SK-N-SH (cell line): ENCODE measurements at regions not wholly inside any gene's neighbourhood (a gene's known extent, or its start where the extent isn't known, plus 50 kb on each side); places are given as distances from the start of the nearest gene placed in this dataset.

ENCODE experiments used
- CTCF ChIA-PET: fragments of 300-600, 350-600 bp; formaldehyde crosslinking; extraction: SDS; loops from one replicate; lab custom pipeline; 2021; lab: Yijun Ruan, JAX
- POLR2A ChIA-PET: fragments of 350-600 bp; sonication (Branson Sonifier 250); formaldehyde crosslinking; extraction: SDS; loops from one replicate; lab custom pipeline; 2020; ENCODE audit warnings: antibody characterized with exemption, inconsistent platforms; lab: Yijun Ruan, JAX
- DNase-seq: peaks from one replicate; pipeline ENCODE4 v3.0.0; 2012
- H2AFZ ChIP-seq: fragments of 200-600 bp; sonication (generic); 2 replicates; pipeline ENCODE4 v1.8.1; 2016; ENCODE audit warnings: antibody characterized with exemption, mild to moderate bottlenecking, low read depth
- H3F3A ChIP-seq: fragments of 200-600 bp; sonication (generic); replicated peaks from 2 replicates; pipeline ENCODE3; 2016; ENCODE audit warnings: antibody characterized with exemption, mild to moderate bottlenecking; ENCODE audit not compliant: insufficient read depth
- H3K27ac ChIP-seq, 2 experiments: fragments of 200-500 bp in 1 of 2; fragments of 200-600 bp in 1 of 2; sonication (Bioruptor generic) in 1 of 2; sonication (generic), shearing (Covaris generic) in 1 of 2; 2 replicates each; pipeline versions ENCODE4 v1.5.1 to v1.6.1; 2014 to 2016; ENCODE audit warnings: low read depth in 2 of 2, inconsistent platforms in 1 of 2, low read length in 1 of 2, mild to moderate bottlenecking in 1 of 2, mixed read lengths in 1 of 2
- H3K27me3 ChIP-seq: fragments of 200-600 bp; sonication (generic), shearing (Covaris generic); 2 replicates; pipeline ENCODE4 v1.6.1; 2016; ENCODE audit warnings: mixed run types; ENCODE audit not compliant: insufficient read depth
- H3K36me3 ChIP-seq, 2 experiments: fragments of 200-500 bp in 1 of 2; fragments of 200-600 bp in 1 of 2; sonication (Bioruptor generic) in 1 of 2; sonication (generic) in 1 of 2; replicated peaks in 1 of 2; 2 replicates each; pipeline versions ENCODE3 to v1.5.1; 2014 to 2016; ENCODE audit warnings: low read length in 1 of 2, mild to moderate bottlenecking in 1 of 2; ENCODE audit not compliant: insufficient read depth in 2 of 2, control insufficient read depth in 1 of 2
- H3K4me1 ChIP-seq, 2 experiments: fragments of 200-500 bp in 1 of 2; fragments of 200-600 bp in 1 of 2; sonication (Bioruptor generic) in 1 of 2; sonication (generic), shearing (Covaris generic) in 1 of 2; 2 replicates each; pipeline versions ENCODE4 v1.5.1 to v1.6.1; 2014 to 2016; ENCODE audit warnings: low read depth in 1 of 2, low read length in 1 of 2, mixed run types in 1 of 2; ENCODE audit not compliant: insufficient read depth in 2 of 2, control insufficient read depth in 1 of 2
- H3K4me2 ChIP-seq: fragments of 200-600 bp; sonication (generic), shearing (Covaris generic); 2 replicates; pipeline ENCODE4 v1.6.1; 2017; ENCODE audit warnings: mixed run types
- H3K4me3 ChIP-seq, 2 experiments: fragments of 200-500 bp in 1 of 2; fragments of 200-600 bp in 1 of 2; sonication (Bioruptor generic) in 1 of 2; sonication (generic), shearing (Covaris generic) in 1 of 2; 2 replicates each; pipeline versions ENCODE4 v1.5.1 to v1.8.1; 2014 to 2016; ENCODE audit warnings: low read depth in 2 of 2, inconsistent platforms in 1 of 2, low read length in 1 of 2, mild to moderate bottlenecking in 1 of 2, mixed read lengths in 1 of 2, moderate library complexity in 1 of 2
- H3K79me2 ChIP-seq: fragments of 200-600 bp; sonication (generic); 2 replicates; pipeline ENCODE4 v1.8.1; 2017; ENCODE audit warnings: mild to moderate bottlenecking; ENCODE audit not compliant: insufficient read depth
- H3K9ac ChIP-seq: fragments of 200-600 bp; sonication (generic); 2 replicates; pipeline ENCODE4 v1.6.1; 2017; ENCODE audit warnings: mixed run types
- H3K9me2 ChIP-seq: fragments of 200-600 bp; sonication (generic); 2 replicates; pipeline ENCODE4 v1.6.1; 2017; ENCODE audit warnings: mixed run types
- H3K9me3 ChIP-seq: fragments of 200-600 bp; sonication (generic); 2 replicates; pipeline ENCODE4 v1.6.1; 2017; ENCODE audit warnings: mixed run types, mild to moderate bottlenecking, moderate library complexity
- H4K20me1 ChIP-seq: fragments of 200-600 bp; sonication (generic); 2 replicates; pipeline ENCODE4 v1.6.1; 2017; ENCODE audit warnings: mild to moderate bottlenecking, mixed run types; ENCODE audit not compliant: insufficient read depth
- ELF1 ChIP-seq: IDR thresholded peaks from 2 replicates; pipeline ENCODE4 v1.4.0; 2012
- FOSL2 ChIP-seq: IDR thresholded peaks from 2 replicates; pipeline ENCODE4 v1.4.0; 2012; ENCODE audit warnings: low read depth, mild to moderate bottlenecking, moderate library complexity, borderline replicate concordance
- IRF3 ChIP-seq: fragments of 150-350 bp; IDR thresholded peaks from 2 replicates; pipeline ENCODE4 v1.6.1; 2016; ENCODE audit warnings: mild to moderate bottlenecking, low read depth, low read length
- MAX ChIP-seq: IDR thresholded peaks from 2 replicates; pipeline ENCODE4 v1.4.0; 2012; ENCODE audit warnings: low read depth
- MEF2A ChIP-seq: IDR thresholded peaks from 2 replicates; pipeline ENCODE4 v1.4.0; 2012; ENCODE audit warnings: low read depth, borderline replicate concordance
- NRF1 ChIP-seq: IDR thresholded peaks from 2 replicates; pipeline ENCODE4 v1.6.1; 2012; ENCODE audit warnings: low read depth, mild to moderate bottlenecking, low read length
- RAD21 ChIP-seq: IDR thresholded peaks from 2 replicates; pipeline ENCODE4 v1.6.1; 2012; ENCODE audit warnings: mild to moderate bottlenecking, low read length
- RCOR1 ChIP-seq: fragments of 150-350 bp; IDR thresholded peaks from 2 replicates; pipeline ENCODE4 v1.6.1; 2017; ENCODE audit warnings: antibody characterized with exemption, low read length
- REST ChIP-seq: IDR thresholded peaks from 2 replicates; pipeline ENCODE4 v1.6.1; 2012; ENCODE audit warnings: mild to moderate bottlenecking, low read depth, low read length, moderate library complexity
- RFX5 ChIP-seq: IDR thresholded peaks from 2 replicates; pipeline ENCODE4 v1.6.1; 2012; ENCODE audit warnings: mild to moderate bottlenecking, improper control_type of control experiment, low read length
- RXRA ChIP-seq: IDR thresholded peaks from 2 replicates; pipeline ENCODE4 v1.4.0; 2012; ENCODE audit warnings: low read depth, mild to moderate bottlenecking, borderline replicate concordance
- TAF1 ChIP-seq: IDR thresholded peaks from 2 replicates; pipeline ENCODE4 v1.6.1; 2012; ENCODE audit warnings: low read depth, mild to moderate bottlenecking, low read length, moderate library complexity, borderline replicate concordance
- TEAD4 ChIP-seq: IDR thresholded peaks from 2 replicates; pipeline ENCODE4 v1.4.0; 2012; ENCODE audit warnings: mild to moderate bottlenecking, borderline replicate concordance; ENCODE audit not compliant: insufficient read depth
- USF1 ChIP-seq: IDR thresholded peaks from 2 replicates; pipeline ENCODE4 v1.4.0; 2012; ENCODE audit warnings: low read depth, borderline replicate concordance

GRCh38 chr1:80251171-80251570 lies 1244.6 kb upstream of the ADGRL4 start:
- CTCF ChIA-PET, result no interaction called here

More at GRCh38 chr1:80251171-80251570, 1244.6 kb upstream of the ADGRL4 start:
- Histone ChIP-seq H3K36me3 (no peaks in the 10 kb centered on the region), H3K4me2 (no peak overlapping the region), H4K20me1 (no peaks in the 10 kb centered on the region), H3K79me2 (no peaks in the 10 kb centered on the region), H3K4me3 (no peak overlapping the region), H3F3A (no peaks in the 10 kb centered on the region), H2AFZ (no peak overlapping the region), H3K9me2 (no peaks in the 10 kb centered on the region), H3K9me3 (no peaks in the 10 kb centered on the region), H3K9ac (no peak overlapping the region), H3K4me1 (no peaks in the 10 kb centered on the region; a peak in 1 of 4 replicates), H3K27me3 (no peaks in the 10 kb centered on the region), H3K27ac (no peak overlapping the region)
- no peak for TF ChIP-seq NRF1
- TF ChIP-seq RXRA, result no peak
- TF ChIP-seq MEF2A, result no peak
- TF ChIP-seq RAD21, result no peak
- TF ChIP-seq RCOR1, result no peak
- no peak for TF ChIP-seq TEAD4
- no peak for TF ChIP-seq RFX5
- TF ChIP-seq MAX, result no peak
- no peak for TF ChIP-seq FOSL2
- no peak for TF ChIP-seq TAF1
- TF ChIP-seq REST, result no peak
- no peak for TF ChIP-seq ELF1
- TF ChIP-seq USF1, result no peak
- TF ChIP-seq IRF3, result no peak
- no peak for DNase-seq
- POLR2A ChIA-PET, result no interaction called here
